ENCODE measurements at regions not wholly inside any gene's neighbourhood (a gene's known extent, or its start where the extent isn't known, plus 50 kb on each side); places are given as distances from the start of the nearest gene placed in this dataset.

DNA sequence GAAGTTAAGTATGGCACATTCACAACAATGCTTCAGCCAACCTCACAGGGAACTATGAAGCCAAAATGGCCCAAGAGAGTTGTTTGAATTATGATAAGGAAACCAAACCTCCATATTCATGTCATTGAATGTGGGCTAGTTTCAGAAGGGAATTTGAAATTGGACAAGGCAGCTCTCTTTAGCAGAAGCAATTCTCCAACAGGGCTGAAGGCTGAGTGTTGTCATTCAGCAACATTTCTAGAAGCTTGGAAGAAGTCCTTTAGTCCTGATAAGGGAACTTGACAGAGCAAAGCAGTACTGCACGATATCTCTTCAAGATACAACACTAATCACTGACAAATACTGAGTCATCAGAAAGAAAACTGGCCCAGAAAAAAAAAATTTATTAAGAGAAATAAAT, 115.4 kb downstream of the SLC25A46 start:
- Histone ChIP-seq H3K9me3 (no peaks in the 10 kb centered on the region), H3K9me2 (no peaks in the 10 kb centered on the region), H4K20me1 (ENCODE audit: insufficient read depth) (no peaks in the 10 kb centered on the region), H3K36me3 (replicated peaks in 1 of 2; ENCODE audit: control insufficient read depth in 1 of 2, insufficient read depth in 2 of 2, low read length in 1 of 2) (no peaks in the 10 kb centered on the region), H3K4me2 (no peak overlapping the region), H3K27ac (ENCODE audit: low read depth in 2 of 2, low read length in 1 of 2) (no peak overlapping the region), H2AFZ (ENCODE audit: low read depth) (no peak overlapping the region), H3K79me2 (ENCODE audit: insufficient read depth) (no peaks in the 10 kb centered on the region), H3K27me3 (ENCODE audit: insufficient read depth) (no peaks in the 10 kb centered on the region), H3K4me1 (ENCODE audit: control insufficient read depth in 1 of 2, insufficient read depth in 2 of 2, low read depth in 1 of 2, low read length in 1 of 2) (no peaks in the 10 kb centered on the region; a peak in 1 of 4 replicates), H3K4me3 (ENCODE audit: low read depth in 2 of 2, low read length in 1 of 2) (no peak overlapping the region), H3K9ac (no peak overlapping the region), H3F3A (replicated peaks; ENCODE audit: insufficient read depth) (no peaks in the 10 kb centered on the region)
- 42% methylated on average over 1 of the region's 1 CpG for WGBS (ENCODE audit: low lambda C conversion rate)
- ChIA-PET POLR2A (no interaction called here), CTCF (interaction anchor here (1.1 kb wide), 2 partner anchors 9 to 11 kb away, joined by 4 read pairs; no protein-coding TSS in a partner anchor)
- TF ChIP-seq FOXM1 (IDR thresholded peaks at IDR 0.05; ENCODE audit: low read depth) (no peak), RCOR1 (IDR thresholded peaks at IDR 0.05; ENCODE audit: low read length) (no peak), ELF1 (IDR thresholded peaks at IDR 0.05) (no peak), SMC3 (IDR thresholded peaks at IDR 0.05; ENCODE audit: low read depth, low read length) (no peak), TCF12 (IDR thresholded peaks at IDR 0.05) (no peak), EP300 (IDR thresholded peaks at IDR 0.05; ENCODE audit: borderline replicate concordance in 1 of 2, low read depth in 1 of 2, low read length in 1 of 2) (no peak), POLR2AphosphoS5 (IDR thresholded peaks at IDR 0.05; ENCODE audit: low read depth, low read length) (no peak)
- DNase-seq: no peak

DNA sequence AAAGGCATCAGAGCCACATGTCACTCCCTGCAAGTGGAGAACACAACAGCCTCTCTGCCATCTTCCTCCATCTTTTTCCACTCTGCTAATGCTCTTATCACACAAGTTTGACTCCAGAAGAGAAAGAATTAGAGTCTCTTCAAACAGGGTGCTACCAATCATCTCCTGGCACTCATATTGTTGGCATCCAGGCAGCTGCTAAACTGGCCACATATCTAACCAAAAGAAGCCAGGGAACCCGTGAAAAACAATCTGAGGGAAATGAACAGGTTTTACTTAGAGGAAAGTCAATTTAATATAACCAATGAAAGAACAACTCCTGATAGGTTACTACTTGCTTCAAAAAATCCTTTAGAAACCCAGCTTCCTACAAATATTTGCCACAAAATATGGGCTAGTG, 117.2 kb downstream of the SLC25A46 start:
- no peaks in the 10 kb centered on the region for H3K79me2 ChIP-seq (ENCODE audit: insufficient read depth)
- no peaks in the 10 kb centered on the region for H3K27me3 ChIP-seq (ENCODE audit: insufficient read depth)
- ChIA-PET CTCF (no interaction called here), POLR2A (no interaction called here)
- H3K4me2 ChIP-seq: no peak overlapping the region
- H3K9me2 ChIP-seq: no peaks in the 10 kb centered on the region
- no peak overlapping the region for H3K27ac ChIP-seq (ENCODE audit: low read depth in 2 of 2, low read length in 1 of 2)
- H3K36me3 ChIP-seq (replicated peaks in 1 of 2; ENCODE audit: control insufficient read depth in 1 of 2, insufficient read depth in 2 of 2, low read length in 1 of 2): no peaks in the 10 kb centered on the region
- H3K9ac ChIP-seq: no peak overlapping the region
- H3K4me3 ChIP-seq (ENCODE audit: low read depth in 2 of 2, low read length in 1 of 2): no peak overlapping the region
- DNase-seq: no peak
- H3K4me1 ChIP-seq (ENCODE audit: control insufficient read depth in 1 of 2, insufficient read depth in 2 of 2, low read depth in 1 of 2, low read length in 1 of 2): no peaks in the 10 kb centered on the region; a peak in 1 of 4 replicates
- 50% methylated on average over 1 of the region's 1 CpG for WGBS (ENCODE audit: low lambda C conversion rate)
- H4K20me1 ChIP-seq (ENCODE audit: insufficient read depth): no peaks in the 10 kb centered on the region
- no peak overlapping the region for H2AFZ ChIP-seq (ENCODE audit: low read depth)
- no peak for TF ChIP-seq CTCF (IDR thresholded peaks at IDR 0.05)
- no peak for TF ChIP-seq YY1 (IDR thresholded peaks at IDR 0.05; ENCODE audit: low read depth)
- TF ChIP-seq SMC3 (IDR thresholded peaks at IDR 0.05; ENCODE audit: low read depth, low read length): no peak
- no peak for TF ChIP-seq SIN3A (IDR thresholded peaks at IDR 0.05; ENCODE audit: borderline replicate concordance, low read depth, low read length)
- TF ChIP-seq, protein P1, sequence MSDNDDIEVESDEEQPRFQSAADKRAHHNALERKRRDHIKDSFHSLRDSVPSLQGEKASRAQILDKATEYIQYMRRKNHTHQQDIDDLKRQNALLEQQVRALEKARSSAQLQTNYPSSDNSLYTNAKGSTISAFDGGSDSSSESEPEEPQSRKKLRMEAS (IDR thresholded peaks at IDR 0.05; ENCODE audit: low read depth): no peak
- TF ChIP-seq JUND (IDR thresholded peaks at IDR 0.05): no peak
- TF ChIP-seq, protein P2, sequence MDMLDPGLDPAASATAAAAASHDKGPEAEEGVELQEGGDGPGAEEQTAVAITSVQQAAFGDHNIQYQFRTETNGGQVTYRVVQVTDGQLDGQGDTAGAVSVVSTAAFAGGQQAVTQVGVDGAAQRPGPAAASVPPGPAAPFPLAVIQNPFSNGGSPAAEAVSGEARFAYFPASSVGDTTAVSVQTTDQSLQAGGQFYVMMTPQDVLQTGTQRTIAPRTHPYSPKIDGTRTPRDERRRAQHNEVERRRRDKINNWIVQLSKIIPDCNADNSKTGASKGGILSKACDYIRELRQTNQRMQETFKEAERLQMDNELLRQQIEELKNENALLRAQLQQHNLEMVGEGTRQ (IDR thresholded peaks at IDR 0.05; ENCODE audit: borderline replicate concordance, low read depth, low read length): no peak
- TF ChIP-seq EP300 (IDR thresholded peaks at IDR 0.05; ENCODE audit: borderline replicate concordance in 1 of 2, low read depth in 1 of 2, low read length in 1 of 2): no peak
- TF ChIP-seq, protein P3, sequence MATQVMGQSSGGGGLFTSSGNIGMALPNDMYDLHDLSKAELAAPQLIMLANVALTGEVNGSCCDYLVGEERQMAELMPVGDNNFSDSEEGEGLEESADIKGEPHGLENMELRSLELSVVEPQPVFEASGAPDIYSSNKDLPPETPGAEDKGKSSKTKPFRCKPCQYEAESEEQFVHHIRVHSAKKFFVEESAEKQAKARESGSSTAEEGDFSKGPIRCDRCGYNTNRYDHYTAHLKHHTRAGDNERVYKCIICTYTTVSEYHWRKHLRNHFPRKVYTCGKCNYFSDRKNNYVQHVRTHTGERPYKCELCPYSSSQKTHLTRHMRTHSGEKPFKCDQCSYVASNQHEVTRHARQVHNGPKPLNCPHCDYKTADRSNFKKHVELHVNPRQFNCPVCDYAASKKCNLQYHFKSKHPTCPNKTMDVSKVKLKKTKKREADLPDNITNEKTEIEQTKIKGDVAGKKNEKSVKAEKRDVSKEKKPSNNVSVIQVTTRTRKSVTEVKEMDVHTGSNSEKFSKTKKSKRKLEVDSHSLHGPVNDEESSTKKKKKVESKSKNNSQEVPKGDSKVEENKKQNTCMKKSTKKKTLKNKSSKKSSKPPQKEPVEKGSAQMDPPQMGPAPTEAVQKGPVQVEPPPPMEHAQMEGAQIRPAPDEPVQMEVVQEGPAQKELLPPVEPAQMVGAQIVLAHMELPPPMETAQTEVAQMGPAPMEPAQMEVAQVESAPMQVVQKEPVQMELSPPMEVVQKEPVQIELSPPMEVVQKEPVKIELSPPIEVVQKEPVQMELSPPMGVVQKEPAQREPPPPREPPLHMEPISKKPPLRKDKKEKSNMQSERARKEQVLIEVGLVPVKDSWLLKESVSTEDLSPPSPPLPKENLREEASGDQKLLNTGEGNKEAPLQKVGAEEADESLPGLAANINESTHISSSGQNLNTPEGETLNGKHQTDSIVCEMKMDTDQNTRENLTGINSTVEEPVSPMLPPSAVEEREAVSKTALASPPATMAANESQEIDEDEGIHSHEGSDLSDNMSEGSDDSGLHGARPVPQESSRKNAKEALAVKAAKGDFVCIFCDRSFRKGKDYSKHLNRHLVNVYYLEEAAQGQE (IDR thresholded peaks at IDR 0.05; ENCODE audit: low read depth, low read length): no peak
- no peak for TF ChIP-seq NRF1 (IDR thresholded peaks at IDR 0.05; ENCODE audit: low read depth, low read length)
- TF ChIP-seq CHD2 (IDR thresholded peaks at IDR 0.05; ENCODE audit: low read length, partially characterized antibody): no peak
- no peak for TF ChIP-seq RCOR1 (IDR thresholded peaks at IDR 0.05; ENCODE audit: low read length)
- TF ChIP-seq FOXM1 (IDR thresholded peaks at IDR 0.05; ENCODE audit: low read depth): no peak
- no peak for TF ChIP-seq RXRA (IDR thresholded peaks at IDR 0.05; ENCODE audit: borderline replicate concordance, low read depth)
- TF ChIP-seq TCF12 (IDR thresholded peaks at IDR 0.05): no peak
- no peak for TF ChIP-seq RFX5 (IDR thresholded peaks at IDR 0.05; ENCODE audit: low read length)
- TF ChIP-seq TEAD4 (IDR thresholded peaks at IDR 0.05; ENCODE audit: borderline replicate concordance, insufficient read depth): no peak
- no peak for TF ChIP-seq IRF3 (IDR thresholded peaks at IDR 0.05; ENCODE audit: low read depth, low read length)
- no peaks in the 10 kb centered on the region for H3K9me3 ChIP-seq
- H3F3A ChIP-seq (replicated peaks; ENCODE audit: insufficient read depth): no peaks in the 10 kb centered on the region

Data from SK-N-SH (cell line).